Spleen (tissue), 7 donors: ENCODE measurements at regions not wholly inside any gene's neighbourhood (a gene's known extent, or its start where the extent isn't known, plus 50 kb on each side); places are given as distances from the start of the nearest gene placed in this dataset.

Source experiments
- POLR2A ChIP-seq, 3 donors: fragments of 450-650 bp; IDR thresholded peaks; one replicate each; pipeline ENCODE4 v1.5.1; 2017; ENCODE audit warnings: antibody characterized with exemption in 3 of 3, mild to moderate bottlenecking in 1 of 3
- TF ChIP-seq, protein P1 (sequence below), 11 experiments: fragments of 200-600 bp in 7 of 11; fragments of 450-650 bp in 4 of 11; sonication (generic) in 4 of 11; IDR thresholded peaks in 8 of 11; conservative IDR thresholded peaks in 3 of 11; 1 replicate in 7 of 11; 2 replicates in 4 of 11; pipeline versions ENCODE4 v1.4.0 to v1.8.0; 2016 to 2021; ENCODE audit warnings: antibody characterized with exemption in 11 of 11, inconsistent platforms in 4 of 11, mild to moderate bottlenecking in 1 of 11
- donor health status: DM: no; HTN: no; CAD: no; lungs with moderate emphysema.
- donor health status: DM: no; HTN: no; CAD: no.
- donor health status: DM: no; HTN: no; CAD: no.

DNA sequence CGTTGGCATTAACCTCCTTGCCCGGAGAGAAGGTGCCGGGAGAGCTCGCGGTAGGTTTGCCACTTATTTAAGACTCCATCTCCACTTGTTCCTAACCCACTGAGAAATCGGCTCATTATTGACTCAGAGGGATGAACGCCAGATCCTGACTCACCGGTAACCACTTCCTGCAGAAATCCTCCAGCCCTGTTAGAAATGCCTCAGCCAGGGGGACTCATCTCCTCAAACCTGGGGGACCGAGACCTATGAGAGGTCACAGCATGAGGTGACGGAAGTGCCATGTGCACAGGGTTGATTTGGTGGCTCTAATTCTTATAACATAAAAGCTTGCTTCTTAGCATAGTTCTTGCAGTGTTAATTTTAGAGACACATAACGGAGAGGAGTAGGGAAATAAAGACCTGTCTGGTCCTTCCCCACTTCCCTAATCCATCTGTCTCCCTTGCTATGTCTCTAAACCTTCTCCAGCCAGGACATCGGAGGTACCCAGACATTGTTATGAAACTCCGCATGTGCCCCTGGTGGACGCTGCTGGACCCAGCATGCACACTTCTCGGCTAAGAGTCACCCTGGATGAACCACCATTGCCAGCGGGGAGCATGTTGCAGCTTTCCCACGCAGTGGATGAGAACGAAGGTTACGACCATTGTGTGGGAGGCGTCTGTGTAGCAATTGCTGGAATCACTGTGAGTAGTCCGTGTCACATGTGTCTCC, 158.9 kb downstream of the EFNB2 start:
- no peak for TF ChIP-seq POLR2A (IDR thresholded peaks at IDR 0.05)
- TF ChIP-seq, protein P1, sequence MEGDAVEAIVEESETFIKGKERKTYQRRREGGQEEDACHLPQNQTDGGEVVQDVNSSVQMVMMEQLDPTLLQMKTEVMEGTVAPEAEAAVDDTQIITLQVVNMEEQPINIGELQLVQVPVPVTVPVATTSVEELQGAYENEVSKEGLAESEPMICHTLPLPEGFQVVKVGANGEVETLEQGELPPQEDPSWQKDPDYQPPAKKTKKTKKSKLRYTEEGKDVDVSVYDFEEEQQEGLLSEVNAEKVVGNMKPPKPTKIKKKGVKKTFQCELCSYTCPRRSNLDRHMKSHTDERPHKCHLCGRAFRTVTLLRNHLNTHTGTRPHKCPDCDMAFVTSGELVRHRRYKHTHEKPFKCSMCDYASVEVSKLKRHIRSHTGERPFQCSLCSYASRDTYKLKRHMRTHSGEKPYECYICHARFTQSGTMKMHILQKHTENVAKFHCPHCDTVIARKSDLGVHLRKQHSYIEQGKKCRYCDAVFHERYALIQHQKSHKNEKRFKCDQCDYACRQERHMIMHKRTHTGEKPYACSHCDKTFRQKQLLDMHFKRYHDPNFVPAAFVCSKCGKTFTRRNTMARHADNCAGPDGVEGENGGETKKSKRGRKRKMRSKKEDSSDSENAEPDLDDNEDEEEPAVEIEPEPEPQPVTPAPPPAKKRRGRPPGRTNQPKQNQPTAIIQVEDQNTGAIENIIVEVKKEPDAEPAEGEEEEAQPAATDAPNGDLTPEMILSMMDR (IDR thresholded peaks at IDR 0.05 in 8 of 11, conservative IDR thresholded peaks at IDR 0.05 in 3 of 11), result no peak
